Hepatic stellate cell (primary cell): ENCODE measurements at regions not wholly inside any gene's neighbourhood (a gene's known extent, or its start where the extent isn't known, plus 50 kb on each side); places are given as distances from the start of the nearest gene placed in this dataset.
A peak's percentile ranks its signal among the peaks of the same experiment; 100 is the strongest.
"Not testable (repeated sequence)": the region's sequence is repeated elsewhere in the genome, so short reads cannot be mapped to it uniquely, and the experiment has no call there.

Experiments
- DNase-seq: peaks from one replicate; pipeline ENCODE4 v3.0.0; 2011; ENCODE audit warnings: low spot score

- DNase-seq, result no peak
These were observed 95.4 kb upstream of the MAML3 start for GRCh38 chr4:140249351-140249750.

GRCh38 chr4:140247237-140247636 is 93.3 kb upstream of the MAML3 start:
- no peak for DNase-seq

GRCh38 chr4:140246216-140246615 is 92.2 kb upstream of the MAML3 start:
- DNase-seq, result no peak

- no peak for DNase-seq
These were observed 90.3 kb upstream of the MAML3 start for GRCh38 chr4:140244328-140244727.

- no peak for DNase-seq
These were observed 89.3 kb upstream of the MAML3 start for GRCh38 chr4:140243278-140243753.

- DNase-seq, result no peak
These were observed 88.6 kb upstream of the MAML3 start for GRCh38 chr4:140242357-140243277.

- no peak for DNase-seq
These were observed 86.3 kb upstream of the MAML3 start for GRCh38 chr4:140240237-140240636.

GRCh38 chr4:140239311-140239710 is 85.3 kb upstream of the MAML3 start:
- no peak for DNase-seq

GRCh38 chr4:140238351-140239056 is 84.5 kb upstream of the MAML3 start:
- peak; percentile 66 for DNase-seq

- peak; percentile 79 for DNase-seq
These were observed 83.8 kb upstream of the MAML3 start for GRCh38 chr4:140237616-140238350.

GRCh38 chr4:140236654-140237169 is 82.7 kb upstream of the MAML3 start:
- DNase-seq, result no peak

GRCh38 chr4:140234697-140235060 is 80.7 kb upstream of the MAML3 start:
- no peak for DNase-seq

- DNase-seq, result peak; percentile 64
These were observed 80.1 kb upstream of the MAML3 start for GRCh38 chr4:140233791-140234696.

- no peak for DNase-seq
These were observed 75.9 kb upstream of the MAML3 start for GRCh38 chr4:140229881-140230280.

- DNase-seq, result no peak
These were observed 73.3 kb upstream of the MAML3 start for GRCh38 chr4:140227286-140227685.

GRCh38 chr4:140223056-140223810 is 69.2 kb upstream of the MAML3 start:
- DNase-seq, result no peak

- DNase-seq, result no peak
These were observed 68.2 kb upstream of the MAML3 start for GRCh38 chr4:140222171-140222570.

GRCh38 chr4:140220058-140220457 is 66.1 kb upstream of the MAML3 start:
- DNase-seq, result no peak

- DNase-seq, result no peak
These were observed 65.6 kb upstream of the MAML3 start for GRCh38 chr4:140219567-140219966.

GRCh38 chr4:140219070-140219469 is 65.1 kb upstream of the MAML3 start:
- DNase-seq, result not testable (repeated sequence)
